HTR-8/SVneo (cell line): ENCODE measurements at regions not wholly inside any gene's neighbourhood (a gene's known extent, or its start where the extent isn't known, plus 50 kb on each side); places are given as distances from the start of the nearest gene placed in this dataset.

Experiments used
- DNase-seq: peaks from one replicate; pipeline ENCODE4 v3.0.0; 2011; ENCODE audit warnings: low spot score, mixed read lengths; ENCODE audit not compliant: insufficient read length
- FAIRE-seq: peaks from 2 replicates; lab custom pipeline; 2011; peaks lifted over from hg19 to GRCh38; lab: Jason Lieb, UNC

DNA sequence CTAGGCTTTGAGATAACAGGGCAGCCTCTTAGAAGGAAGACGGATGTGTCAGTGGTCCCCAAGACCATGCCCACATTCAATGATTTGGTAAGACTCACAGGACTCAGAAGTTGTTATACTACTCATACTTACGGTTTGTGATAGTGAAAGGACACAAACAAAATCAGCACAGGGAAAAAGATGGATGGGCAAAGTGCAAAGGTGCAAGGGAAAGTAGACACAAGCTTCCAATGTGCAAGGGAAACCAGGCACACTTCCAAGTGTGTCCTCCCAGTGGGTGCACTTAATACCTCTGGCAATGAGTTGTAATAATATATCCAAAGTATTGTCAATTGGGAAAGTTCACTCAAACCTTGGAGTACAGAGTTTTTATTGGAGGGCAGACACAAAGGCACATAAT is 53.8 kb upstream of the VCX start:
- no peak for FAIRE-seq

DNA sequence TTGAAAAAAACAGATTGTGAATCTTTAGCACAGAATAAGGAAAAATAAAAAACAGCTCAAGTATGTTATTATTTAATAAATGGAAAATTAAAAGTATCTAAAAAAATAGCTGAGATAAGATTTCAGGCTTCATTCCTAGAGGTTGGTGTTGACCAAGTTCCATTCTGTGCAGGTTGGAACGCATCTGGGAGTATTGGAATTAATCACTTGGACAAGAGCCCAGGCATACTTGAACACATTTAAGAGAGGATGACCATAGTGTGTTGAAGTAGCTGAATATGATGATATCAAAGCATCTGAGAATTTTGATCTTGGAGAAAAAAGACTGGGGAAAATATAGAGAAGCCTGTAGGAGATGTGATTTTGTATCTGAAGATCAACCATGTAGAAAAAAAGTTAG is 54.6 kb upstream of the VCX start:
- FAIRE-seq (no peak), DNase-seq (no peak)

More for the DNA sequence above, 53.8 kb upstream of the VCX start:
- no peak for DNase-seq

DNA sequence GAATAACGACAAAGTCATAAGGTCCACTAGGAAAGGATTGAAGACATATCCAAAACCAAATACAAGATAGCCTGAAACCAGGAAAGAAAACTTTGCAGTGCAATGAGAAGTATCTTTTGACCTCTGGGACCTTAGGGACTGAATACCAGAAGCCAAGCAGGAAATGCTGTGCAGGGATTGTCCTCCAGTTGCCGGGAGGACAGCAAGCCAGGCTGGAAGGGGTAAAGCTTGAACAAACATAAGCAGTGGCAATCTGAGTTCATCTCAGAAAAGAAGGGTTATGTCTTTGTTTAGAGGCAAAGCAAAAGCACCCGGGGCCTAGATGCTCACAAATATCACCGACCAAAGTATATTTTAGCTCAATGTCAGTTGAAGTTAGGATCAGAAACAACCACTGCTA is 55.3 kb upstream of the VCX start:
- FAIRE-seq (no peak), DNase-seq (no peak)

DNA sequence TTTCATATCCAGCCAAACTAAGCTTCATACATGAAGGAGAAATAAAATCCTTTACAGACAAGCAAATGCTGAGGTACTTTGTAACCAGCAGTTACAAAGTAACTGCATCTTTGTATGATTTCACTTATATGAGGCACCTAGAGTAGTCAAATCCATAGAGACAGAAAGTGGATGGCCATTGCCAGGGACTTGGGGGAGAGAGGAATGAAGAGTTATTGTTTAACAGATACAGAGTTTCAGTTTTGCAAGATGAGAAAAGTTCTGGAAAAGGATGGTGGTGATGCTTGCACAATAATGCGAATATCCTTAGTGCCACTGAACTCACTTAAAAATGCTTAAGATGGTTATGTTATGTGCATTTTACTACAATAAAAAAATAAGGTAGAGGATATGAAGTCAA is 58.4 kb upstream of the VCX start:
- FAIRE-seq, result no peak
- DNase-seq, result no peak

DNA sequence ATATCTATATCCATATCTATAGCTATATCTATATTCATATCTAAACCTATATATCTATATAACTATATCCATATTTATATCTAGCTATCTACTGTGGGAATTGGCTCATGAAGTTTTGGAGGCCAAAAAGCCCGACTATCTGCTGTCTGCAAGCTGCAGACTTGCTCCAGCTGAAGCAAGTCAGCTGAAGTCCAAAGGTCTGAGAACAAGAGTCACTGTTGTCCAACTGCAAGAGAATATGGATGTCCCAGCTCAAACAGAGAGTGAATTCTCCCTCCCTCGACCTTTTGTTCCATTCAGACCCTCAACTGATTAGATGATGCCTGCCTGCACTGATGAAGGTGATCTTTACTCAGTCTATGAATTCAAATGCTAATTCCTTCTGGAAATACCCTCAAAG is 63.3 kb upstream of the VCX start:
- FAIRE-seq, result no peak
- DNase-seq, result no peak

DNA sequence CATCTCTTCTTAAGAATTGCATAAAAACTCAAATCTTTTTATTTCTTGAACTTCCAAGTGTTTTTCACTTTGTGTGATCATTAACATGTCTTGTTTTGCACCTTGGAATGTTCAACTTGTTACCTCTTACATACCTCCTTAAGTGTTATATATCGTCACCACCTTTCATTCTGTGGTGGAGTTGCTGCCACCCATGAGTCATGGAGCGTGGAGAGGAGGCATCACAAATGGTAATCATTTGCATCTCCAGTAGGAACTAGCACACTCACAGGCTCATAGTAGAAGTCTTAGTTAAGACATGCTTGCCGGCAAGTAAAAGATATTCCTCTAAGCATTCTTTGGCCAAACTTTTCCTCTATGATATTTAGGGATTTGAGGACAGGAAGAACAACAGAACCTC is 67.0 kb upstream of the VCX start:
- no peak for FAIRE-seq
- DNase-seq, result no peak

DNA sequence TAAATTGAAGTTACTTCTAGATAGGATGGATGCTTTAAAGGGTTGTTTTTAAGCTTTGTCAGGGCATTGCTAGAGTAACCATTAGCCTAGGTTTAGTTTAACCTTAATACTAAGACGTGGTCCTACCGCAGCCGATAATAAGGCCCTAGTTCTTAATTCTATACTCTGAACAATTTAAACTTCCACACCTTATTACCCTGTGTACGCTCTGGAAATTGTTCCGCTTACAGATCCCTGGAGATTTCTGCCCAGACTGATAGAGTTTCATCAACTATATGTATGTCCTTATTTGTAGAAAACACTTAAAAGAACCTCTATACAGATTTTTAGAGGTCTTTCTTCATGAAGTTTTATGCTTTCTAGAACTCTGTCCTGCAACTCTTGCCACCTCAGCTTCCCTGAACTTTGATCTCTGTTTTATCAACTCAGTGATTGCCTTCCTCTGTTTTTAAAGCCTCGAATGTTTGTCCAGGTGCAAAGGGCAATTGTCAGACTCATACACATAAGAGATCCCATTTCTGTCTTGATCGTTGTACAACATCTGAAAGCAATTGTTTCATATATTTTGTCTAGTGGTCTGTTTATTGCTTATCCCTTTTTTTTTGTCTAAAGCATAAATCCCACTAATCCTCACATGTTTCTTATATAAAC is 71.1 kb upstream of the VCX start:
- DNase-seq, result no peak
- FAIRE-seq, result no peak

DNA sequence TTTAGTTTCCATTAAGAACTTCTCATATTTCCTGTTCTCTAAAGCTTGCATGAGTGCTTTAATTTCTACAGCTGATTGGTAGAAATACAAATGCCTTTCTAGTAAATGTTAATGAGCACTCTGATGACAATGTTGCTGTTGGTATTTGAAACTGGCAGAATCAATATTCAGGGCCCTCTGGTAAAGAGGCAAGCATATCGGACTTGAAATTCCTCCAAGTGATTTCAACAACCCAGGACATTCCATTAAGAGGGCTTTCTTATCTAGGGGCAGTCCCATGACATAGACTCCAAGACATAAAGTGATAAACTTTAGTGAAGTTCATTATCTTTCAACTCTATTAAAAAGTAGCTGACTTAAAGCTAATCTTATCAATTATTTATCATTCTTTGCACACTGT is 83.1 kb upstream of the VCX start:
- no peak for FAIRE-seq
- DNase-seq, result no peak

DNA sequence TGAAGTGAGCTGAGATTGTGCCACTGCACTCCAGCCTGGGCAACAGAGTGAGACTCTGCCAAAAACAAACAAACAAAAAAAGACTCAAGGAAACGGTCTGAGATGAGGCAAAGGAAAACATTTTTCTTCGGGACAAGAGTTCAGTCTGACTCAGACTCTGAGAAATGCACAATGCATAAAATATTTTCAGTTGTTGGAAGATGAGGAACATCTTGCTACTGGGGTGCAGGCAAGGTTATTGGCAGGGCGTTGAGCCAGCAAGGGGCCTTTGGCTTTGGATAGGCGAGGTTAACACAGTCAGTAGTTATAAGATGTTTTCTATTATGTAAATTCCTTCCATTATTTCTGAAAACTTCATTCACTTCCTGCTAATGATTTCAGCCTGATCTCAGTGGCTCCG is 96.1 kb upstream of the VCX start:
- no peak for DNase-seq
- FAIRE-seq, result no peak

DNA sequence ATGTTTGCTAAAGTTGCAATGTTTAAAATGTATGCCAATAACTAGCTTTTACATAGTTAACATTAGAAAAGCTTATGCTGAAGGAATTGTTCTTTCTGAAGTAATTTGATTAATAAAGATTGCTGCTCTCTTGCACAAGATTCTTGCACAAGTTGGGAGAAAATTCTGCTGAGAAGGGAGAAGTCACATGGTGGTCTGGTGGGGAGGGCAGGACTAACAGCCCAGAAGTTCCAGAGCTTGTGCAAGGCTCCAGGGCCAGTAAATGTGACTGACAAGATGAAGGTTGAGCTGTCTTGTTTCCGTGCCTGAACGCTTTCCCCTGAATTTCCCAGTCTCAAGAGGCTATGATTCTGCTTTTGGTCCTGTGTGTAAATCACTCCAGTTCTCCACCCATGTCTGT is 112.9 kb upstream of the VCX start:
- no peak for FAIRE-seq
- no peak for DNase-seq

DNA sequence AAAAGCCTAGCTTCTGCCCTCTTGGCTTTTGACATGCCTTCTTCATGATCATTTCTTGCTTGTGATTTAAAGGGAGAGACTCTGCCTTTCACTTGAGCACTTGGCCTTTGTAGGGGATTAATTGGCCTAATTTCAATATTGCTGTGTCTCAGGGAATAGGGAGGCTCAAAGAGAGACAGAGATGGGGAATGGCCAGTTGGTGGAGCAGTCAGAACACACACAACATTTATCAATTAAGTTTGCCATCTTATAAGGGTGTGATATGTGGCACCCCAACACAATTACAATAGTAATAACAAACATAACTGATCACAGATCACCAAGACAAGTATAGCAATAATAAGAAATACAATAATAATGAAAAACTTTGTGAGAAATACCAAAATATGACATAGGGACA is 122.5 kb upstream of the VCX start:
- no peak for DNase-seq

DNA sequence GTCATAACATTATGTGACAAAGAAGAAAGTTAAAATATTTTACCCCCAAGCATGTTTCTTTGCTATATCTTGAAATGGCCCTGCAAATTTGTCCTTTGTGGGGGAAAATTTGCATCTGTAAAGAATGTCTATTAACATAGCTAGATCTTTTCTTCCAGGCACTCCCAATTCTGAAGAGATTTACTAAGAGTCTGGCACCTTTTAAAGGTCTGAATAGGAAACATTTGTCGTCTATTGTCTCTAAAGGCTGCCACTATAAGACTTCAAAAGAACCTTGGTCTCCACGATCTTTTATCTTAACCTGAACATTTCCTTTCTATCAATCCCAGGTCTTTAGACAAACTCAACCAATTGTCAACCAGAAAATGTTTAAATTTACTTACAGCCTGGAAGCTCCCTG is 128.6 kb upstream of the VCX start:
- FAIRE-seq, result no peak
- no peak for DNase-seq

More for the DNA sequence above, 122.5 kb upstream of the VCX start:
- no peak for FAIRE-seq

DNA sequence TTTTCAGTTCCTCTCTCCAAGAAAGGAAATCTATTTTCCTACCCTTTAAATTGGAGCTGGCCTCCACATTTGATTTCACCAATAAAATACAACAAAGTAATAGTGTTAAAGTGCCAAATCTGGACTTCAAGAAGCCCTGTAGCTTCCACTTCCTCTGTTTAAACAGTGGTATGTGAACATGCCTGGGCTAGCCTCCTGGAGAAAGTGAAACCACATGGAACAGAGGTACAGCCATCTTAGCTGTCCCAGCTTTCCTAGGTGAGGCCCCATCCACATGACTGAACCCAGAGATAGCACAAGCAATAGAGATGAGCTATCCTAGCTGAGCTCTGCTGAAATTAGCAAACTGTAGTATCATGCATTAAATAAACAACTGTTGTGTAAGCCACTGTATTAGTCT is 131.8 kb upstream of the VCX start:
- FAIRE-seq, result no peak
- DNase-seq, result no peak

DNA sequence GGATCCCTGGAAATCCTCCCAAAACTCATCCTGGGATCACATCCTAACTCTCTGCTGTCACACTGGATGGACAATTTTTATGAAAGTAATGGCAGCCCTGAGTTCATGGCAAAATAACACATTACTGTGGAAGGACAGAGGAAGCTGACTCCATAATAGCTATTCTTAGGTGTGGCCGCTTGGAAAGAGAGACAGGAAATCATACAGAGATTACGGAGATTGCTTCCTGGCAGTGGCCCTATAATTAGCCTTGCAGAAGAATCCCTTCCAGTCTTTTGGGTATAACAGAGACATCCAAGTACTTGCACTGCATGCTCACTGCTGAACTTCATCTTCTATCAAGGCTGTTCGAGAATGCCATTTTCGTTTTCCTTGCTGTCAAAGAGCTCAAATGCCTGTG is 133.1 kb upstream of the VCX start:
- FAIRE-seq (no peak), DNase-seq (no peak)

DNA sequence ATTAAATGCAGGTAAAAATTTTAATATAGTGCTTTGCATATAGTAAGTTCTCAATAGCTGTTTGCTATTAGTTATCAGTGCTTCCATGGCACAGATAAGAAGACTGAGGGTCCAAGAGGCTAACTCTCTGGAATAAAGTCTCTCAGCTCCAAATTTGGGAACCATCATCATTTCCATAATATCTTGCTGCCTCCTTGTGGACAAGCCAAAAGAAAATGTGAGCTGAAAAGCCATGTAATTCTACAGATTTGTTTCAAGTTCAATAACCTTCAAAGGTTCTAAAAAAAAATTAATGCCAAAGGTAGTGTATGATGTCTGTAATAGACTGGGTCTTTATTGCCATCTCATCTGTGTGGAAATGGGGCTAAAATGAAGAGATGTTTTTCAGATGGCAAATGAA is 136.9 kb upstream of the VCX start:
- FAIRE-seq (no peak), DNase-seq (no peak)

DNA sequence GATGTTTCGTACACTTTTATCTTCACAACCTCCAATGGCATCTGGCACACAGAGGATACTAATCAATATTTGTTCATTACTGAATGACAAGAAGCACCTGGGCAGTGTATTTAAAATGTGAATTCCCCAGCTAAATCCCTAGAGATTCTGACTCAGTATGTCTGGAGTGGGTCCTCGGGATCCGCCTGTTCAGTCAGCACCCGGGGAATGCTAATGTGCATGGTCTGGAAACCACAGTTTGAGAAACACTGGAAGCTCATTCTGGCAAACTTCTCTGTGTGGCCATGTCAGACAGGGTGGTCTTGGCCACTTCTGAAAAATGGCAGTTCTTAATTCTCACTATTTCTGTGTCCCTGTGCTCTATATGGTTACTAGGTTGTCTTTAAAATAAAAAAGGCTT is 138.8 kb upstream of the VCX start:
- no peak for DNase-seq
- no peak for FAIRE-seq

DNA sequence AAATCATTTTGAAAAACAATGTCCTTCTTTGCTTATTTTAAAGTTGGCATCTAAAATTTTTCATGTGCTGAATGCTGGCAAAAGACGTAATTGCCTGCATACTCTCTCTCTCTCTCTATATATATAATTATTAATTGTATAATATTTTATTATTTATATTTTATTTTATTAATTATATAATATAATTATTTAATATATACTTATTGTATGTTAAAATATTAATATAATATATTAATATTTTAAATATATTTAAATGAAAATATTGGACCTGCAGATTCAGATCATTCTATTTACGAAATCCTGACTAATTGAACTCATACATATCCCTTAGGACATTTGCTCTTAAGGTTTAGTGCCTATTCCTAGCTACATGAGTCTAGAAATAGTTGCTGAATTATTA is 144.7 kb upstream of the VCX start:
- FAIRE-seq, result no peak

DNA sequence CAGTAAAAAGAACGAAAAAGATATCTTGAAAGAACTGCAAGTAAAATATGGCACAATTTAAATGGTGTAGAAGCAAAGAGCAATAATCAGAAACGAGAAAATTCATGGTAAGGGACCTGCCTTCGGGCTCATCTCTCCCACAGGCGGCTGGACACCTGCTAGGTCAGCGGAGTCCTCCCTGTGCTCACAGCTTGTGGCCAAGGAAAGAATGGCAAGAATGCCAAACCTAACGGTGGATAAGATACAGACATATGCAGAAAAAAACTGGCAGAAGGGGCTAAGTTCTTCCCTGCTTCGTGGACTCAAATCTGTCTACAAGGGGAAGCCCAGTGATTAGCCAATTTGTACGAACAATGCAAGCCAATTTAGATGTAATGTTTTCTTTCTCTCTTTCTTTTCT is 152.1 kb upstream of the VCX start:
- no peak for DNase-seq
- FAIRE-seq, result no peak

More for the DNA sequence above, 144.7 kb upstream of the VCX start:
- DNase-seq, result no peak

DNA sequence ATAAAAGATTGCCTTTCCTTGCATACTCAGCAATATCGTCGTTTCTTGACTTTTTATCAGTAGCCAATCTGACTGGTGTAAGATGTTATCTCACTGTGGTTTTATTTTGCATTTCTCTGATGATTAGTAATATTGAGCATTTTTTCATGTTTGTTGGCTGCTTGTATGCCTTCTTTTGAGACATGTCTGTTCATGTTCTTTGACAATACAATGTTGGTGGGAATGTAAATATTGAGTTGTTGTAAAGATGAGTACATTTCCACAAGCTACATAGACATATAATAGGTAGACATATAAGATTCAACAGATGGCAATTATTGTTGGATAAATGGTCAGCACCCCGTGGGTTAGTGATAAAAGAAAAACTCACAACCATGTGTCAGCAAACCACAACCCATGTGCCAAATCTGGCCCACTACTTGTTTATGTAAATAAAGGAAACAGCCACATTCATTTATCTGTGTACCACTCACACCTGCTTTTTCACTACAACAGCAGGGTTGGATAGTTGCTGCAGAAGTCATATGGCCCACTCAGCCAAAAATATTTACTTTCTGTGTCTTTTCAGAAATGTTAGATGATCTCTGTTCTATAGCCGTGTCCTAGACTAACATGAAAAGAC is 153.1 kb upstream of the VCX start:
- no peak for FAIRE-seq

DNA sequence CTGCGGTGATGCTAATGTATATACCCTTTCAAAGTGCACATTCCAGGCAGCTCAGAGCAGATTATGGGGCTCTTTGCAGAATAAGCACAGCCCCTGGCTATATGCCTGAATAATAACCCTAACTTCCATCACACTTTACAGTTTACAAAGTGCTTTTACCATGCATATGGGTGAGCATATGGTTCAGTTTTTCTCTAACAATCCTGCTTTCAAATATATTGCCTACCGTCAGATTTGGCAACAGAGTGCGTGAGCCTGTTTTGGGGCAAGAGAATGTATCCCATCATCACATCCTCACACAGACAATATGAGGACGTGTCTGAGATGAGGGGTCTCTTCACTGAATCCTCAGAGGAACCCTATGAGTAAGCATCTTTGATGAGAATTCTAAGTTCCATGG is 162.8 kb upstream of the VCX start:
- DNase-seq, result no peak
- no peak for FAIRE-seq

More for the DNA sequence above, 153.1 kb upstream of the VCX start:
- DNase-seq, result no peak

DNA sequence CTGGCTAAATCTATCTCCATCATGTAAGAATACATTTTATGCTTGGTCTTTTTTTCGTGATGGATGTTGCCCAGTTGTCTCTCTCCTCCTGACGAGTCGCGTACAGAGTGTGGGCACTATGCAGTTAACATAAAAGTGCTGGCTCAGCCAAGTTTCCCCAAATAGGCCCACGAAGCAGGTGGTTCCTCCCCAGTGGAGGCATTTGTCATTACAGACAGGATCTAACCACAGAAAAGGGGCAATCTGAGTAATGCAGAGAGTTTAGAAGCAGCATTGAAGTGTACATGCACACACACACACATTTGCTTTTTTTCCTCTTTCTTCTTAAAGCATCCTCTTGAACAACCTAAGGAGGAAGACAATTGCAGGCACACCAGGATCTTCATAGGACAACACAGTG is 188.7 kb upstream of the VCX start:
- DNase-seq (no peak), FAIRE-seq (no peak)

DNA sequence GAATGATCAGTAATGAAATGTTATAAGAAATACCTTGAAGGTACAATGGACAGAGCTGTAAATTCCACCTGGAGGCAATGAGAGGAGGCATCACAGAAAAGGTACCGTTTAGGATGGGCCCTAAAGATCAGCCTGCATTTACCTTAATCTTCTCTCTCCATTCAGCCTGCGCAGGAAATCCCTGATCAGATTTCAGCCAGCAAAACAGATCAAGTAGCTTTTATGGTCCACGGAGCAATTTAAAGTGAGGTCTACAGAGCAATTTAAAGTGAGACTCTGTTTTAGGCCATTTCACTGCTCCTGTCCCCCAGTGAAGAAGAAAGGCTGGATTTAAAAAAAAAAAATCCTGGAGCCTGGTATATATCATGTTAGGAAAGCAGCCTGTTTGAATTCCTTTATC is 195.1 kb upstream of the VCX start:
- no peak for FAIRE-seq
- no peak for DNase-seq
